ENCODE measurements at regions not wholly inside any gene's neighbourhood (a gene's known extent, or its start where the extent isn't known, plus 50 kb on each side); places are given as distances from the start of the nearest gene placed in this dataset.
"Not testable (repeated sequence)": the region's sequence is repeated elsewhere in the genome, so short reads cannot be mapped to it uniquely, and the experiment has no call there.

- no peak for DNase-seq (ENCODE audit: low spot score)
These were observed 431.7 kb upstream of the B3GAT1 start for GRCh38 chr11:134843735-134844134.

GRCh38 chr11:134843020-134843419, 431.0 kb upstream of the B3GAT1 start:
- DNase-seq (ENCODE audit: low spot score): no peak

GRCh38 chr11:134841972-134842371, 429.9 kb upstream of the B3GAT1 start:
- no peak for DNase-seq (ENCODE audit: low spot score)

GRCh38 chr11:134841411-134841810, 429.4 kb upstream of the B3GAT1 start:
- DNase-seq (ENCODE audit: low spot score): no peak

- DNase-seq (ENCODE audit: low spot score): no peak
These were observed 428.9 kb upstream of the B3GAT1 start for GRCh38 chr11:134840945-134841344.

GRCh38 chr11:134840165-134840564, 428.1 kb upstream of the B3GAT1 start:
- not testable (repeated sequence) for DNase-seq (ENCODE audit: low spot score)

- no peak for DNase-seq (ENCODE audit: low spot score)
These were observed 426.7 kb upstream of the B3GAT1 start for GRCh38 chr11:134838708-134839107.

GRCh38 chr11:134837887-134838232, 425.8 kb upstream of the B3GAT1 start:
- no peak for DNase-seq (ENCODE audit: low spot score)

GRCh38 chr11:134837166-134837886, 425.3 kb upstream of the B3GAT1 start:
- DNase-seq (ENCODE audit: low spot score): no peak

GRCh38 chr11:134836561-134836960, 424.5 kb upstream of the B3GAT1 start:
- DNase-seq (ENCODE audit: low spot score): no peak

GRCh38 chr11:134835561-134835960, 423.5 kb upstream of the B3GAT1 start:
- no peak for DNase-seq (ENCODE audit: low spot score)

GRCh38 chr11:134830312-134830711, 418.3 kb upstream of the B3GAT1 start:
- DNase-seq (ENCODE audit: low spot score): no peak

- DNase-seq (ENCODE audit: low spot score): no peak
These were observed 411.9 kb upstream of the B3GAT1 start for GRCh38 chr11:134823970-134824369.

GRCh38 chr11:134822897-134823296, 410.9 kb upstream of the B3GAT1 start:
- no peak for DNase-seq (ENCODE audit: low spot score)

GRCh38 chr11:134821422-134821821, 409.4 kb upstream of the B3GAT1 start:
- DNase-seq (ENCODE audit: low spot score): no peak

GRCh38 chr11:134819041-134819440, 407.0 kb upstream of the B3GAT1 start:
- no peak for DNase-seq (ENCODE audit: low spot score)

- no peak for DNase-seq (ENCODE audit: low spot score)
These were observed 406.5 kb upstream of the B3GAT1 start for GRCh38 chr11:134818516-134818915.

GRCh38 chr11:134815404-134815803, 403.4 kb upstream of the B3GAT1 start:
- DNase-seq (ENCODE audit: low spot score): no peak

- DNase-seq (ENCODE audit: low spot score): no peak
These were observed 396.0 kb upstream of the B3GAT1 start for GRCh38 chr11:134807997-134808396.

GRCh38 chr11:134802598-134802997, 390.6 kb upstream of the B3GAT1 start:
- no peak for DNase-seq (ENCODE audit: low spot score)

- DNase-seq (ENCODE audit: low spot score): peak; percentile 79
These were observed 390.1 kb upstream of the B3GAT1 start for GRCh38 chr11:134802116-134802515.

- DNase-seq (ENCODE audit: low spot score): no peak
These were observed 389.5 kb upstream of the B3GAT1 start for GRCh38 chr11:134801570-134801969.

- no peak for DNase-seq (ENCODE audit: low spot score)
These were observed 388.8 kb upstream of the B3GAT1 start for GRCh38 chr11:134800826-134801225.

- DNase-seq (ENCODE audit: low spot score): no peak
These were observed 388.1 kb upstream of the B3GAT1 start for GRCh38 chr11:134800130-134800529.

Data from hepatic stellate cell (primary cell).